HepG2 (cell line): ENCODE measurements at regions not wholly inside any gene's neighbourhood (a gene's known extent, or its start where the extent isn't known, plus 50 kb on each side); places are given as distances from the start of the nearest gene placed in this dataset.

ENCODE experiments used
- ADNP ChIP-seq: sonication (generic); formaldehyde crosslinking; IDR thresholded peaks from 2 replicates; pipeline ENCODE4 v1.4.0; 2020; ENCODE audit warnings: missing genetic modification reagents
- ASH2L ChIP-seq: fragments of 300-600, 200-600 bp; sonication (generic); IDR thresholded peaks from 2 replicates; pipeline ENCODE4 v1.7.0; 2017; ENCODE audit warnings: low read depth, mild to moderate bottlenecking, moderate library complexity, mixed read lengths, low read length; ENCODE audit not compliant: insufficient read length
- BRF2 ChIP-seq: sonication (generic); formaldehyde crosslinking; IDR thresholded peaks from 2 replicates; pipeline ENCODE4 v1.8.1; 2022; ENCODE audit warnings: mild to moderate bottlenecking, missing genetic modification reagents
- CTCF ChIP-seq: sonication (generic); formaldehyde crosslinking; IDR thresholded peaks from 2 replicates; pipeline ENCODE4 v1.5.0; 2020; ENCODE audit warnings: mild to moderate bottlenecking, missing genetic modification reagents, moderate library complexity
- JUND ChIP-seq: sonication (generic); formaldehyde crosslinking; IDR thresholded peaks from 2 replicates; pipeline ENCODE4 v1.8.0; 2022; ENCODE audit warnings: mild to moderate bottlenecking, missing genetic modification reagents
- MEIS1 ChIP-seq: sonication (generic); formaldehyde crosslinking; IDR thresholded peaks from 2 replicates; pipeline ENCODE4 v1.9.0; 2021; ENCODE audit warnings: mild to moderate bottlenecking, missing genetic modification reagents, moderate library complexity, borderline replicate concordance
- PAF1 ChIP-seq: IDR thresholded peaks from 2 replicates; pipeline ENCODE4 v1.6.1; 2016; ENCODE audit warnings: missing genetic modification reagents, missing compliant biosample characterization
- POLR2AphosphoS5 ChIP-seq: IDR thresholded peaks from 2 replicates; pipeline ENCODE4 v1.6.1; 2012; ENCODE audit warnings: low read depth, low read length
- ZNF770 ChIP-seq: sonication (generic); formaldehyde crosslinking; IDR thresholded peaks from 2 replicates; pipeline ENCODE4 v1.5.0; 2020; ENCODE audit warnings: mild to moderate bottlenecking, missing genetic modification reagents

- no peak for TF ChIP-seq PAF1 (CRISPR knock-in tag)
- TF ChIP-seq CTCF (CRISPR knock-in tag) = no peak
- no peak for TF ChIP-seq ADNP (CRISPR knock-in tag)
- TF ChIP-seq ZNF770 (CRISPR knock-in tag) = no peak
- TF ChIP-seq POLR2AphosphoS5 = no peak
- no peak for TF ChIP-seq ASH2L
- no peak for TF ChIP-seq BRF2 (CRISPR knock-in tag)
- TF ChIP-seq MEIS1 (CRISPR knock-in tag) = no peak
- no peak for TF ChIP-seq JUND (CRISPR knock-in tag)
Observed at GRCh38 chr4:37071576-37071975, 173.0 kb upstream of the NWD2 start.
